ENCODE measurements at regions not wholly inside any gene's neighbourhood (a gene's known extent, or its start where the extent isn't known, plus 50 kb on each side); places are given as distances from the start of the nearest gene placed in this dataset.

DNA sequence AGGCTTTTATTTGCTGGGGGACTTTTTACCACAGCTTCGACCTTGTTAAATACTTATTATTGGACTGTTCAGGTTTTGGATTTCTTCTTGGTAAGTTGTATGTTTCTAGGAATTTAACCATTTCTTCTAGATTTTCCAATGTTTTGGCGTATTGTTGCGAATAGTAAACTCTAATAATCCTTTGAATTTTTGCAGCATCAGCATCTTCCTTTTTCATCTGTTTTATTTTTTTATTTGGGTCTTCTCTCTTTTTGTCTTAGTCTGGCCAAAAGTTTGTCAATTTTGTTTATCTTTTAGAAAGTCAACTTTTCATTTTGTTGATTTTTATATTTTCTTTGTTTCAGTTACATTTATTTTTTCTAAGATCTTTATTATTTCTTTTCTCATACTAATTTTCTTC is 1272.0 kb downstream of the HACE1 start (continued):
- no peak for TF ChIP-seq CHD2 (IDR thresholded peaks at IDR 0.05; ENCODE audit: low read length)
- no peak for TF ChIP-seq SP1 (IDR thresholded peaks at IDR 0.05; ENCODE audit: low read depth, low read length)
- no peak for TF ChIP-seq SUZ12 (IDR thresholded peaks at IDR 0.05; ENCODE audit: low read length)
- TF ChIP-seq KDM5A (IDR thresholded peaks at IDR 0.05; ENCODE audit: low read length) = no peak
- no peak for TF ChIP-seq HDAC6 (IDR thresholded peaks at IDR 0.05; ENCODE audit: low read depth, low read length)

All from H1 (cell line).